ENCODE measurements at regions not wholly inside any gene's neighbourhood (a gene's known extent, or its start where the extent isn't known, plus 50 kb on each side); places are given as distances from the start of the nearest gene placed in this dataset.
"Not testable (repeated sequence)": the region's sequence is repeated elsewhere in the genome, so short reads cannot be mapped to it uniquely, and the experiment has no call there.

- Histone ChIP-seq H3K27ac (ENCODE audit: low read depth, low read length, poor library complexity, severe bottlenecking) (no peak overlapping the region), H3K9me3 (ENCODE audit: low read length) (no peaks in the 10 kb centered on the region), H3K36me3 (ENCODE audit: insufficient read depth, low read length) (no peaks in the 10 kb centered on the region), H3K79me2 (ENCODE audit: insufficient read depth, low read depth, low read length) (no peaks in the 10 kb centered on the region), H3K4me2 (ENCODE audit: low read length) (no peak overlapping the region), H4K20me1 (ENCODE audit: insufficient read depth, low read length) (no peaks in the 10 kb centered on the region), H3K4me1 (ENCODE audit: insufficient read depth, low read length, poor library complexity, severe bottlenecking) (no peaks in the 10 kb centered on the region), H2AFZ (ENCODE audit: low read length) (no peak overlapping the region), H3K9me2 (ENCODE audit: insufficient read depth, low read length) (no peaks in the 10 kb centered on the region), H3K4me3 (ENCODE audit: low read depth, low read length, poor library complexity, severe bottlenecking) (no peak overlapping the region)
- no peak for TF ChIP-seq EZH2phosphoT487 (IDR thresholded peaks at IDR 0.05; ENCODE audit: borderline replicate concordance, low read depth, low read length)
- TF ChIP-seq CTCF (conservative IDR thresholded peaks at IDR 0.05; ENCODE audit: low read length): no peak
- POLR2A ChIA-PET: no interaction called here
- intact Hi-C loops (cut with micrococcal nuclease; ENCODE audit: unreplicated experiment): loop anchor here (5.0 kb wide), 1 partner anchor 1057 kb away; no protein-coding TSS in a partner anchor
- DNase-seq (ENCODE audit: low spot score): no peak
- CTCF ChIA-PET (ENCODE audit: unreplicated experiment): no interaction called here
- no TSS peak for BruUV-seq (replicated peaks)
Observed at GRCh38 chr5:53169933-53170332, 60.4 kb upstream of the MOCS2 start.

GRCh38 chr5:53170746-53171349 lies 61.3 kb upstream of the MOCS2 start:
- ChIA-PET POLR2A (no interaction called here), CTCF (ENCODE audit: unreplicated experiment) (no interaction called here)
- H3K9me3 ChIP-seq (ENCODE audit: low read length): no peaks in the 10 kb centered on the region
- no peaks in the 10 kb centered on the region for H4K20me1 ChIP-seq (ENCODE audit: insufficient read depth, low read length)
- H3K36me3 ChIP-seq (ENCODE audit: insufficient read depth, low read length): no peaks in the 10 kb centered on the region
- H2AFZ ChIP-seq (ENCODE audit: low read length): no peak overlapping the region
- no TSS peak for BruUV-seq (replicated peaks)
- intact Hi-C loops (cut with micrococcal nuclease; ENCODE audit: unreplicated experiment): loop anchor here (5.0 kb wide), 1 partner anchor 1056 kb away; no protein-coding TSS in a partner anchor
- no peaks in the 10 kb centered on the region for H3K9me2 ChIP-seq (ENCODE audit: insufficient read depth, low read length)
- DNase-seq (ENCODE audit: low spot score): peak; percentile 23
- no peak overlapping the region for H3K4me3 ChIP-seq (ENCODE audit: low read depth, low read length, poor library complexity, severe bottlenecking)
- H3K4me2 ChIP-seq (ENCODE audit: low read length): no peak overlapping the region
- no peaks in the 10 kb centered on the region for H3K79me2 ChIP-seq (ENCODE audit: insufficient read depth, low read depth, low read length)
- no peaks in the 10 kb centered on the region for H3K4me1 ChIP-seq (ENCODE audit: insufficient read depth, low read length, poor library complexity, severe bottlenecking)
- H3K27ac ChIP-seq (ENCODE audit: low read depth, low read length, poor library complexity, severe bottlenecking): no peak overlapping the region
- TF ChIP-seq CTCF (conservative IDR thresholded peaks at IDR 0.05; ENCODE audit: low read length) (peak; percentile 81), EZH2phosphoT487 (IDR thresholded peaks at IDR 0.05; ENCODE audit: borderline replicate concordance, low read depth, low read length) (no peak)

GRCh38 chr5:53172073-53172472 lies 62.5 kb upstream of the MOCS2 start:
- intact Hi-C loops (cut with micrococcal nuclease; ENCODE audit: unreplicated experiment): loop anchor here (5.0 kb wide), 1 partner anchor 1055 kb away; no protein-coding TSS in a partner anchor
- DNase-seq (ENCODE audit: low spot score); H3K4me2 ChIP-seq (ENCODE audit: low read length); H3K4me3 ChIP-seq (ENCODE audit: low read depth, low read length, poor library complexity, severe bottlenecking); BruUV-seq (replicated peaks); CTCF ChIA-PET (ENCODE audit: unreplicated experiment); H3K9me3 ChIP-seq (ENCODE audit: low read length); POLR2A ChIA-PET; H2AFZ ChIP-seq (ENCODE audit: low read length); H3K36me3 ChIP-seq (ENCODE audit: insufficient read depth, low read length); H4K20me1 ChIP-seq (ENCODE audit: insufficient read depth, low read length); H3K79me2 ChIP-seq (ENCODE audit: insufficient read depth, low read depth, low read length); H3K27ac ChIP-seq (ENCODE audit: low read depth, low read length, poor library complexity, severe bottlenecking); H3K4me1 ChIP-seq (ENCODE audit: insufficient read depth, low read length, poor library complexity, severe bottlenecking); H3K9me2 ChIP-seq (ENCODE audit: insufficient read depth, low read length): not testable (repeated sequence)

Measured in OCI-LY7 (cell line).